GM12875 (cell line): ENCODE measurements at regions not wholly inside any gene's neighbourhood (a gene's known extent, or its start where the extent isn't known, plus 50 kb on each side); places are given as distances from the start of the nearest gene placed in this dataset.

ENCODE experiments used
- H3K4me3 ChIP-seq: one replicate; pipeline ENCODE4 v1.5.1; 2011; ENCODE audit warnings: low read depth, low read length, control low read depth
- TF ChIP-seq, protein P1 (sequence below): IDR thresholded peaks from 2 replicates; pipeline ENCODE4 v1.5.1; 2011; ENCODE audit warnings: low read depth, mild to moderate bottlenecking, control low read depth, inconsistent platforms, low read length, moderate library complexity, borderline replicate concordance; ENCODE audit not compliant: insufficient read depth

- H3K4me3 ChIP-seq, result no peak overlapping the region
- TF ChIP-seq, protein P1, sequence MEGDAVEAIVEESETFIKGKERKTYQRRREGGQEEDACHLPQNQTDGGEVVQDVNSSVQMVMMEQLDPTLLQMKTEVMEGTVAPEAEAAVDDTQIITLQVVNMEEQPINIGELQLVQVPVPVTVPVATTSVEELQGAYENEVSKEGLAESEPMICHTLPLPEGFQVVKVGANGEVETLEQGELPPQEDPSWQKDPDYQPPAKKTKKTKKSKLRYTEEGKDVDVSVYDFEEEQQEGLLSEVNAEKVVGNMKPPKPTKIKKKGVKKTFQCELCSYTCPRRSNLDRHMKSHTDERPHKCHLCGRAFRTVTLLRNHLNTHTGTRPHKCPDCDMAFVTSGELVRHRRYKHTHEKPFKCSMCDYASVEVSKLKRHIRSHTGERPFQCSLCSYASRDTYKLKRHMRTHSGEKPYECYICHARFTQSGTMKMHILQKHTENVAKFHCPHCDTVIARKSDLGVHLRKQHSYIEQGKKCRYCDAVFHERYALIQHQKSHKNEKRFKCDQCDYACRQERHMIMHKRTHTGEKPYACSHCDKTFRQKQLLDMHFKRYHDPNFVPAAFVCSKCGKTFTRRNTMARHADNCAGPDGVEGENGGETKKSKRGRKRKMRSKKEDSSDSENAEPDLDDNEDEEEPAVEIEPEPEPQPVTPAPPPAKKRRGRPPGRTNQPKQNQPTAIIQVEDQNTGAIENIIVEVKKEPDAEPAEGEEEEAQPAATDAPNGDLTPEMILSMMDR, result no peak
These were observed 115.9 kb downstream of the ATPSCKMT start for GRCh38 chr5:10133830-10134229.

GRCh38 chr5:10130881-10131280, 118.8 kb downstream of the ATPSCKMT start:
- H3K4me3 ChIP-seq, result no peak overlapping the region
- TF ChIP-seq, protein P1, result no peak

DNA sequence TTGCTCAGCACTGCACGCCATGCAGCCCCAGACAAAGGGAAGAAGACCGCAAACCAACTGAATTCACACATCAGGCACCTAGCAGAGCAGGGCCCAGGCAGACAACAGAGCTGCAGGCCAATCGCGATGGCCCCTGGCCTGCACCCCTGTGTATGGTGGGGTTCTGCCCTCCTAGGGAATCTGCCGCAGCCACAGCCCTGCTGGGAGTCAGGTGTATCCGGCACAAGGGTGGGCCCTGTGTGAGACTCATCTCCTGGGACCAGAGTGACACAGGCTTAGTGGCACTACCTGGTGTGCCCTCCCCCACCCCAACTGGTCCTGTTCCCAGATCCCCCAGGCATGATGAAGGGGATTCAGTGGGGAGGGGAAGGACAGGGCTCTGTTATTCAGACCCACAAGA, 122.8 kb downstream of the ATPSCKMT start:
- TF ChIP-seq, protein P1, result no peak
- no peak overlapping the region for H3K4me3 ChIP-seq

DNA sequence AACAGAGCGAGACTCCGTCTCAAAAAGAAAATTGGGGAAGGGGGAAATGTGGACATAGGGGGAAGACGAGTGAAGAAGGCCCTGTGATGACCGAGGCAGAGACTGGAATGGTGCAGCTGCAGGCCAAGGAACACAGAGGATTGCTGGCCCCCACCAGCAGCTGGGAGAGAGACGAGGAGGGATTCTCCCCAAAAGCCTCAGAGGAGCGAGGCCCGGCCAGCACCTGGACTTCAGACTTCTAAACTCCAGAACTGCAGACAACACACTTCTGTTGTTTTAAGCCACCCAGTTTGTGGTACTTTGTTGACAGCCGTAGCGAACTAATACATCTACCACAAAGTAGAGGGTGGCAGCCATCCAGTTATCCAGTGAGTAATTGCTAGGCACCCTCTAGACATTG, 124.6 kb downstream of the ATPSCKMT start:
- TF ChIP-seq, protein P1, result no peak
- no peak overlapping the region for H3K4me3 ChIP-seq

GRCh38 chr5:10124287-10124686, 125.4 kb downstream of the ATPSCKMT start:
- H3K4me3 ChIP-seq, result no peak overlapping the region
- TF ChIP-seq, protein P1, result no peak

DNA sequence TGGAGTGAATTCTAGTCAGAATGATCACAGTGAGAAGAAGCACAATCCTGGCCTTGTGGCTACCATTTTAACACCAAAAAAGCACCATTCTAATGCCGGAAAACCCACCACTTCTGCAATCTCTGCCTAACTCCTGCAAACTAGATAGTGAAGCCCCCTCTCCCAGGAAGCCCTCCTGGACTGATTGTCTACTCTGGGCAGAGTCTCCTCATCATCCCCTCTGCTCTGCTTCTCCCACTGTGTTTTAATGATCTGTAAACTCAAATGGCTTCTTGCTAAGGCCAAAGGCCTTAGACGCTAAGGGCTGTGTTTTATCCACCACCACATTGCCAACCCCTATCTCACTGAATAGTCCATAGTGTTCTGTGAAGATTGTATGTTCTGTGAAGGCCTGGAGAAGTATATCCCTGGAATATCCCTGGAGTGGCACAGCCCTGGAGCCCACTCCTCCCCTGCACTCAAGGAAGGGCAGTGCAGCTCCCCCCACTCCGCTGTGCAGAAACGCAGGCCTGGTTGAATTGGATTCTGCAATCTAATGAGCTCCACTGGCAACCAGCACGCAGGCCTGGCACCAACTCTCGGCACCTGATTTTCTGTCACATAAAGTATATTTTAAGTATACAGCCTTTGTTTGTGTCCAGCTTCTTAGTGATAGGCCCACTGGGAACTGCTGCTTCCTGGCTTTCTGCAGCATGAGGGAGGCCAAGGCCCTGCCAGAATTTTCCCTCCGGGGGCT, 126.3 kb downstream of the ATPSCKMT start:
- H3K4me3 ChIP-seq, result no peak overlapping the region
- TF ChIP-seq, protein P1, result no peak

GRCh38 chr5:10122076-10122726, 127.5 kb downstream of the ATPSCKMT start:
- TF ChIP-seq, protein P1, result no peak
- H3K4me3 ChIP-seq, result no peak overlapping the region
